ENCODE measurements at regions not wholly inside any gene's neighbourhood (a gene's known extent, or its start where the extent isn't known, plus 50 kb on each side); places are given as distances from the start of the nearest gene placed in this dataset.

- no peak for TF ChIP-seq SALL2 (tag by site-specific recombination; IDR thresholded peaks at IDR 0.05; ENCODE audit: borderline replicate concordance)
Measured at GRCh38 chr22:49360746-49361145, 466.9 kb downstream of the BRD1 start (continued).

- Histone ChIP-seq H3K27ac (ENCODE audit: extremely low read depth, low read depth, low read length) (no peak overlapping the region), H3K4me3 (ENCODE audit: low read depth, low read length) (no peak overlapping the region), H3K36me3 (ENCODE audit: control insufficient read depth in 2 of 2, insufficient read depth in 1 of 2, low read length in 2 of 2) (no peaks in the 10 kb centered on the region), H3K9me3 (ENCODE audit: control insufficient read depth, insufficient read depth, low read depth, low read length) (no peaks in the 10 kb centered on the region), H3K4me1 (ENCODE audit: control insufficient read depth, insufficient read depth, low read length) (no peaks in the 10 kb centered on the region)
- POLR2A ChIA-PET, result no interaction called here
- TF ChIP-seq ZNF366 (tag by site-specific recombination; conservative IDR thresholded peaks at IDR 0.05) (no peak), ZNF660 (tag by site-specific recombination; IDR thresholded peaks at IDR 0.05) (no peak), OSR2 (tag by site-specific recombination; IDR thresholded peaks at IDR 0.05) (no peak), PRDM2 (tag by site-specific recombination; IDR thresholded peaks at IDR 0.05; ENCODE audit: borderline replicate concordance) (no peak), SP3 (tag by site-specific recombination; IDR thresholded peaks at IDR 0.05) (no peak), ZNF626 (tag by site-specific recombination; IDR thresholded peaks at IDR 0.05) (no peak), PATZ1 (tag by site-specific recombination; IDR thresholded peaks at IDR 0.05) (no peak)
- CTCF ChIA-PET, result no interaction called here
Measured at GRCh38 chr22:49359076-49359475, 468.6 kb downstream of the BRD1 start.

GRCh38 chr22:49357661-49358440, 469.8 kb downstream of the BRD1 start:
- TF ChIP-seq ZNF704 (tag by site-specific recombination; IDR thresholded peaks at IDR 0.05) (no peak), ZBTB48 (tag by site-specific recombination; IDR thresholded peaks at IDR 0.05) (no peak), ZNF48 (tag by site-specific recombination; IDR thresholded peaks at IDR 0.05) (no peak), BCL11A (tag by site-specific recombination; IDR thresholded peaks at IDR 0.05; ENCODE audit: low read depth) (no peak), KLF1 (tag by site-specific recombination; IDR thresholded peaks at IDR 0.05) (no peak), ZNF214 (tag by site-specific recombination; IDR thresholded peaks at IDR 0.05; ENCODE audit: borderline replicate concordance) (no peak), KLF16 (tag by site-specific recombination; IDR thresholded peaks at IDR 0.05) (no peak), ZNF830 (tag by site-specific recombination; IDR thresholded peaks at IDR 0.05; ENCODE audit: low read depth) (no peak), ZNF629 (tag by site-specific recombination; IDR thresholded peaks at IDR 0.05) (no peak), ZFHX2 (tag by site-specific recombination; conservative IDR thresholded peaks at IDR 0.05) (no peak)
- H3K4me1 ChIP-seq (ENCODE audit: control insufficient read depth, insufficient read depth, low read length), result no peaks in the 10 kb centered on the region
- no peak overlapping the region for H3K27ac ChIP-seq (ENCODE audit: extremely low read depth, low read depth, low read length)
- CTCF ChIA-PET, result no interaction called here
- POLR2A ChIA-PET, result no interaction called here
- no peaks in the 10 kb centered on the region for H3K36me3 ChIP-seq (ENCODE audit: control insufficient read depth in 2 of 2, insufficient read depth in 1 of 2, low read length in 2 of 2)
- H3K9me3 ChIP-seq (ENCODE audit: control insufficient read depth, insufficient read depth, low read depth, low read length), result no peaks in the 10 kb centered on the region
- H3K4me3 ChIP-seq (ENCODE audit: low read depth, low read length), result no peak overlapping the region
